NCI-H1436 (cell line): ENCODE measurements at regions not wholly inside any gene's neighbourhood (a gene's known extent, or its start where the extent isn't known, plus 50 kb on each side); places are given as distances from the start of the nearest gene placed in this dataset.
"Not testable (repeated sequence)": the region's sequence is repeated elsewhere in the genome, so short reads cannot be mapped to it uniquely, and the experiment has no call there.

Experiments
- DNase-seq: peaks from one replicate; lab custom pipeline; 2025; lab: John Stamatoyannopoulos, UW

GRCh38 chr2:239833269-239834109, 191.7 kb downstream of the NDUFA10 start:
- no peak for DNase-seq

- DNase-seq = no peak
Observed at GRCh38 chr2:239832490-239833268, 192.5 kb downstream of the NDUFA10 start.

- no peak for DNase-seq
Observed at GRCh38 chr2:239831861-239832489, 193.2 kb downstream of the NDUFA10 start.

GRCh38 chr2:239831001-239831731, 194.0 kb downstream of the NDUFA10 start:
- no peak for DNase-seq

- no peak for DNase-seq
Observed at GRCh38 chr2:239830121-239831000, 194.8 kb downstream of the NDUFA10 start.

GRCh38 chr2:239829326-239829725, 195.8 kb downstream of the NDUFA10 start:
- no peak for DNase-seq

GRCh38 chr2:239828973-239829275, 196.2 kb downstream of the NDUFA10 start:
- DNase-seq = not testable (repeated sequence)

GRCh38 chr2:239828192-239828972, 196.8 kb downstream of the NDUFA10 start:
- no peak for DNase-seq

- DNase-seq = no peak
Observed at GRCh38 chr2:239827523-239827890, 197.6 kb downstream of the NDUFA10 start.

GRCh38 chr2:239826786-239827522, 198.2 kb downstream of the NDUFA10 start:
- no peak for DNase-seq

GRCh38 chr2:239826376-239826775, 198.8 kb downstream of the NDUFA10 start:
- DNase-seq = no peak

- DNase-seq = no peak
Observed at GRCh38 chr2:239825705-239825979, 199.5 kb downstream of the NDUFA10 start.

GRCh38 chr2:239824866-239825704, 200.1 kb downstream of the NDUFA10 start:
- DNase-seq = no peak

GRCh38 chr2:239824046-239824694, 201.0 kb downstream of the NDUFA10 start:
- DNase-seq = no peak

GRCh38 chr2:239822146-239822831, 202.9 kb downstream of the NDUFA10 start:
- DNase-seq = no peak

GRCh38 chr2:239821694-239822075, 203.5 kb downstream of the NDUFA10 start:
- DNase-seq = no peak

- no peak for DNase-seq
Observed at GRCh38 chr2:239820836-239821693, 204.1 kb downstream of the NDUFA10 start.
